GM23338 (cell line): ENCODE measurements at regions not wholly inside any gene's neighbourhood (a gene's known extent, or its start where the extent isn't known, plus 50 kb on each side); places are given as distances from the start of the nearest gene placed in this dataset.

Experiments
- ATAC-seq: fragments of 200-7000 bp; cut with Tn5 transposase; 3 replicates; pipeline ENCODE4 v1.9.1; 2020
- DNase-seq: peaks from one replicate; pipeline ENCODE4 v3.0.0-alpha.2; 2015; ENCODE audit warnings: low spot score
- H2AFZ ChIP-seq: fragments of 200-600 bp; sonication (generic); 2 replicates; pipeline ENCODE4 v1.8.0; 2016; ENCODE audit warnings: antibody characterized with exemption, mild to moderate bottlenecking, moderate library complexity
- H3F3A ChIP-seq: fragments of 200-600 bp; sonication (generic); replicated peaks from 2 replicates; pipeline ENCODE4 v1.8.0; 2017; ENCODE audit warnings: antibody characterized with exemption, mixed run types, low read depth
- H3K27ac ChIP-seq: fragments of 200-600 bp; sonication (generic); 2 replicates; pipeline ENCODE4 v1.6.1; 2016; ENCODE audit warnings: low read depth
- H3K27me3 ChIP-seq: fragments of 200-600 bp; sonication (generic); 2 replicates; pipeline ENCODE4 v1.8.0; 2016; ENCODE audit warnings: mild to moderate bottlenecking, mixed run types, moderate library complexity; ENCODE audit not compliant: insufficient read depth
- H3K36me3 ChIP-seq: fragments of 200-600 bp; sonication (generic); 2 replicates; pipeline ENCODE4 v1.8.0; 2016; ENCODE audit warnings: mild to moderate bottlenecking; ENCODE audit not compliant: insufficient read depth
- H3K4me1 ChIP-seq: fragments of 200-600 bp; sonication (generic); 2 replicates; pipeline ENCODE4 v1.8.0; 2016; ENCODE audit warnings: mild to moderate bottlenecking, moderate library complexity; ENCODE audit not compliant: insufficient read depth
- H3K4me2 ChIP-seq: fragments of 200-600 bp; sonication (generic); 2 replicates; pipeline ENCODE4 v1.7.1; 2017; ENCODE audit warnings: mixed run types
- H3K4me3 ChIP-seq: fragments of 200-600 bp; sonication (generic); 2 replicates; pipeline ENCODE4 v1.6.1; 2016; ENCODE audit warnings: mixed run types
- H3K79me2 ChIP-seq: fragments of 200-600 bp; sonication (generic); replicated peaks from 2 replicates; pipeline ENCODE4 v1.8.0; 2017; ENCODE audit warnings: mild to moderate bottlenecking; ENCODE audit not compliant: insufficient read depth
- H3K9me2 ChIP-seq: fragments of 200-600 bp; sonication (generic); 2 replicates; pipeline ENCODE4 v1.8.0; 2017; ENCODE audit not compliant: insufficient read depth
- H4K20me1 ChIP-seq: fragments of 200-600 bp; sonication (generic); replicated peaks from 2 replicates; pipeline ENCODE4 v1.8.0; 2017; ENCODE audit warnings: mild to moderate bottlenecking; ENCODE audit not compliant: insufficient read depth
- H3K27ac Mint-ChIP-seq: 2 replicates; pipeline ENCODE4 v1.8.0; 2020; ENCODE audit warnings: inconsistent platforms, mild to moderate bottlenecking, moderate library complexity, mixed read lengths
- H3K27me3 Mint-ChIP-seq: 3 replicates; pipeline ENCODE4 v1.8.0; 2022; ENCODE audit warnings: low read depth, mild to moderate bottlenecking, moderate library complexity, mixed read lengths, inconsistent platforms; ENCODE audit not compliant: insufficient read depth, poor library complexity
- H3K36me3 Mint-ChIP-seq: 3 replicates; pipeline ENCODE4 v1.8.0; 2021; ENCODE audit warnings: low read depth, mild to moderate bottlenecking, inconsistent platforms, moderate library complexity, mixed read lengths
- H3K4me1 Mint-ChIP-seq: 3 replicates; pipeline ENCODE4 v1.8.0; 2020; ENCODE audit warnings: mild to moderate bottlenecking, inconsistent platforms, mixed read lengths
- H3K4me3 Mint-ChIP-seq: 3 replicates; pipeline ENCODE4 v1.8.0; 2021; ENCODE audit warnings: moderate library complexity, mild to moderate bottlenecking, inconsistent platforms, mixed read lengths
- H3K9me3 Mint-ChIP-seq: 3 replicates; pipeline ENCODE4 v1.8.0; 2020; ENCODE audit warnings: moderate library complexity, mild to moderate bottlenecking, inconsistent platforms, mixed read lengths
- CREB1 ChIP-seq: fragments of 250-450 bp; sonication (Bioruptor Pico); IDR thresholded peaks from 2 replicates; pipeline ENCODE4 v1.5.0; 2020; ENCODE audit warnings: low read depth, mild to moderate bottlenecking, moderate library complexity
- EZH2 ChIP-seq: fragments of 200-600 bp; sonication (generic); IDR thresholded peaks from one replicate; pipeline ENCODE4 v1.8.0; 2017; ENCODE audit warnings: antibody characterized with exemption, mild to moderate bottlenecking, low read depth; ENCODE audit not compliant: unreplicated experiment
- EZH2phosphoT487 ChIP-seq: fragments of 200-600 bp; sonication (generic); IDR thresholded peaks from one replicate; pipeline ENCODE4 v1.8.1; 2018; ENCODE audit warnings: antibody characterized with exemption; ENCODE audit not compliant: unreplicated experiment
- JUNB ChIP-seq: IDR thresholded peaks from one replicate; pipeline ENCODE4 v1.6.1; 2016; ENCODE audit warnings: antibody characterized with exemption; ENCODE audit not compliant: unreplicated experiment
- NANOG ChIP-seq: IDR thresholded peaks from 2 replicates; pipeline ENCODE4 v1.6.1; 2016; ENCODE audit warnings: antibody characterized with exemption, borderline replicate concordance
- POLR2AphosphoS5 ChIP-seq: IDR thresholded peaks from 2 replicates; pipeline ENCODE4 v1.6.1; 2016; ENCODE audit warnings: antibody characterized with exemption, low read depth
- STAT1 ChIP-seq: IDR thresholded peaks from one replicate; pipeline ENCODE4 v1.6.1; 2016; ENCODE audit warnings: antibody characterized with exemption; ENCODE audit not compliant: unreplicated experiment
- ZNF114 ChIP-seq: fragments of 250-450 bp; sonication (Bioruptor Pico); IDR thresholded peaks from 2 replicates; pipeline ENCODE4 v1.5.0; 2020; ENCODE audit warnings: mild to moderate bottlenecking, moderate library complexity
- ZNF331 ChIP-seq: fragments of 250-450 bp; sonication (Bioruptor Pico); IDR thresholded peaks from 2 replicates; pipeline ENCODE4 v1.5.0; 2020; ENCODE audit warnings: low read depth, mild to moderate bottlenecking, moderate library complexity
- TF ChIP-seq, protein P1 (sequence below): IDR thresholded peaks from one replicate; pipeline ENCODE4 v1.6.1; 2018; ENCODE audit warnings: antibody characterized with exemption; ENCODE audit not compliant: unreplicated experiment
- TF ChIP-seq, protein P2 (sequence below): IDR thresholded peaks from 2 replicates; pipeline ENCODE4 v1.6.1; 2016; ENCODE audit warnings: antibody characterized with exemption
- TF ChIP-seq, protein P3 (sequence below): fragments of 250-450 bp; sonication (Bioruptor Pico); IDR thresholded peaks from 2 replicates; pipeline ENCODE4 v1.5.0; 2020; ENCODE audit warnings: mild to moderate bottlenecking, moderate library complexity
- TF ChIP-seq, protein P4 (sequence below), 2 experiments: fragments of 200-600 bp in 1 of 2; sonication (generic) in 1 of 2; conservative IDR thresholded peaks; 2 replicates each; pipeline versions ENCODE4 v1.5.1 to v1.6.1; 2016 to 2017; ENCODE audit warnings: antibody characterized with exemption in 2 of 2, low read depth in 2 of 2, mild to moderate bottlenecking in 2 of 2, moderate library complexity in 1 of 2

DNA sequence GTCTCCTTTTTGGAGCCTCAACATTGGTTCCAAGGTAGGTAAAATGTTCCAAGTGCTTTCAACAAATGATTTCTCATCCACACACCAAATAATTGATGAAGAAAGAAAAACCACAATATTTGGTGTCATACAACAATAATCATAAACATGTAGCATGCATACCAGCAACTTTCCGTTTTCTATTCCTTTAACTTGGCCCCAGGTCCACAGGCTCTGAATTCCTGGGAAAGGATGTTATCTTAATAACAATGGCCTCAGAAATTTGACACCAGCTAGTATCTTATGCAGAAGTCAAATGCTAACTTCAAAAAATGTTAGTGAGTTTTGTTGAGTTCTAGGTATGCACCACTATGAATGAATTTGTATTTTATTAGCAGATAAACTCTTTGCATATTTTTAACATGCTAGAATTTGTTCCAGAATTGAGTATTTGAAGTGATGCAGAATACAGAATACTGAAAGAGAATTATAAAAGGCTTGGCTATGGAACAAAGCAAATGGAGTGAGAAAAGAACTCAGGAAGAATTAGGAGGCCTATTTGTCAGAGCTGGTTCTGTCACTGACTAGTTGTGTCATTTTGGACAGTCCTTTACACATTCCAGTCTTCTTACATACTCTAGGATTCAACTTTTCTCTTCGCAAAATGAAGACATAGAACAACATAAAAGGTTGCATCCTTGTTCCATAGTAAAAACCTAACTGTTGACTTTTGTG, 435.3 kb upstream of the TNC start:
- H2AFZ ChIP-seq, result no peak overlapping the region

More for the DNA sequence above, 435.3 kb upstream of the TNC start:
- Mint-ChIP-seq H3K9me3 (peaks cover 38% of the 10 kb centered on the region), H3K27ac (no peak overlapping the region), H3K36me3 (peaks cover 38% of the 10 kb centered on the region), H3K4me3 (no peak overlapping the region), H3K4me1 (peaks cover 13% of the 10 kb centered on the region; the same call in 2 of the 3 replicates), H3K27me3 (peaks cover 5% of the 10 kb centered on the region)
- Histone ChIP-seq H3K4me1 (peaks cover 18% of the 10 kb centered on the region), H3K36me3 (peaks cover 3% of the 10 kb centered on the region), H3K9me2 (no peaks in the 10 kb centered on the region; the same call in 1 of the 2 replicates), H3K79me2 (no peaks in the 10 kb centered on the region), H3K4me3 (no peak overlapping the region), H3K27ac (no peak overlapping the region), H4K20me1 (no peaks in the 10 kb centered on the region), H3K27me3 (no peaks in the 10 kb centered on the region), H3F3A (no peaks in the 10 kb centered on the region), H3K4me2 (peak overlapping the region; percentile 16)
- TF ChIP-seq EZH2phosphoT487 (no peak), CREB1 (CRISPR knock-in tag) (no peak), POLR2AphosphoS5 (no peak), JUNB (no peak), NANOG (no peak), ZNF114 (no peak), STAT1 (no peak), ZNF331 (CRISPR knock-in tag) (no peak), EZH2 (no peak)
- TF ChIP-seq, protein P1, sequence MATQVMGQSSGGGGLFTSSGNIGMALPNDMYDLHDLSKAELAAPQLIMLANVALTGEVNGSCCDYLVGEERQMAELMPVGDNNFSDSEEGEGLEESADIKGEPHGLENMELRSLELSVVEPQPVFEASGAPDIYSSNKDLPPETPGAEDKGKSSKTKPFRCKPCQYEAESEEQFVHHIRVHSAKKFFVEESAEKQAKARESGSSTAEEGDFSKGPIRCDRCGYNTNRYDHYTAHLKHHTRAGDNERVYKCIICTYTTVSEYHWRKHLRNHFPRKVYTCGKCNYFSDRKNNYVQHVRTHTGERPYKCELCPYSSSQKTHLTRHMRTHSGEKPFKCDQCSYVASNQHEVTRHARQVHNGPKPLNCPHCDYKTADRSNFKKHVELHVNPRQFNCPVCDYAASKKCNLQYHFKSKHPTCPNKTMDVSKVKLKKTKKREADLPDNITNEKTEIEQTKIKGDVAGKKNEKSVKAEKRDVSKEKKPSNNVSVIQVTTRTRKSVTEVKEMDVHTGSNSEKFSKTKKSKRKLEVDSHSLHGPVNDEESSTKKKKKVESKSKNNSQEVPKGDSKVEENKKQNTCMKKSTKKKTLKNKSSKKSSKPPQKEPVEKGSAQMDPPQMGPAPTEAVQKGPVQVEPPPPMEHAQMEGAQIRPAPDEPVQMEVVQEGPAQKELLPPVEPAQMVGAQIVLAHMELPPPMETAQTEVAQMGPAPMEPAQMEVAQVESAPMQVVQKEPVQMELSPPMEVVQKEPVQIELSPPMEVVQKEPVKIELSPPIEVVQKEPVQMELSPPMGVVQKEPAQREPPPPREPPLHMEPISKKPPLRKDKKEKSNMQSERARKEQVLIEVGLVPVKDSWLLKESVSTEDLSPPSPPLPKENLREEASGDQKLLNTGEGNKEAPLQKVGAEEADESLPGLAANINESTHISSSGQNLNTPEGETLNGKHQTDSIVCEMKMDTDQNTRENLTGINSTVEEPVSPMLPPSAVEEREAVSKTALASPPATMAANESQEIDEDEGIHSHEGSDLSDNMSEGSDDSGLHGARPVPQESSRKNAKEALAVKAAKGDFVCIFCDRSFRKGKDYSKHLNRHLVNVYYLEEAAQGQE, result no peak
- TF ChIP-seq, protein P2, sequence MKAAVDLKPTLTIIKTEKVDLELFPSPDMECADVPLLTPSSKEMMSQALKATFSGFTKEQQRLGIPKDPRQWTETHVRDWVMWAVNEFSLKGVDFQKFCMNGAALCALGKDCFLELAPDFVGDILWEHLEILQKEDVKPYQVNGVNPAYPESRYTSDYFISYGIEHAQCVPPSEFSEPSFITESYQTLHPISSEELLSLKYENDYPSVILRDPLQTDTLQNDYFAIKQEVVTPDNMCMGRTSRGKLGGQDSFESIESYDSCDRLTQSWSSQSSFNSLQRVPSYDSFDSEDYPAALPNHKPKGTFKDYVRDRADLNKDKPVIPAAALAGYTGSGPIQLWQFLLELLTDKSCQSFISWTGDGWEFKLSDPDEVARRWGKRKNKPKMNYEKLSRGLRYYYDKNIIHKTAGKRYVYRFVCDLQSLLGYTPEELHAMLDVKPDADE, result no peak
- TF ChIP-seq, protein P3, sequence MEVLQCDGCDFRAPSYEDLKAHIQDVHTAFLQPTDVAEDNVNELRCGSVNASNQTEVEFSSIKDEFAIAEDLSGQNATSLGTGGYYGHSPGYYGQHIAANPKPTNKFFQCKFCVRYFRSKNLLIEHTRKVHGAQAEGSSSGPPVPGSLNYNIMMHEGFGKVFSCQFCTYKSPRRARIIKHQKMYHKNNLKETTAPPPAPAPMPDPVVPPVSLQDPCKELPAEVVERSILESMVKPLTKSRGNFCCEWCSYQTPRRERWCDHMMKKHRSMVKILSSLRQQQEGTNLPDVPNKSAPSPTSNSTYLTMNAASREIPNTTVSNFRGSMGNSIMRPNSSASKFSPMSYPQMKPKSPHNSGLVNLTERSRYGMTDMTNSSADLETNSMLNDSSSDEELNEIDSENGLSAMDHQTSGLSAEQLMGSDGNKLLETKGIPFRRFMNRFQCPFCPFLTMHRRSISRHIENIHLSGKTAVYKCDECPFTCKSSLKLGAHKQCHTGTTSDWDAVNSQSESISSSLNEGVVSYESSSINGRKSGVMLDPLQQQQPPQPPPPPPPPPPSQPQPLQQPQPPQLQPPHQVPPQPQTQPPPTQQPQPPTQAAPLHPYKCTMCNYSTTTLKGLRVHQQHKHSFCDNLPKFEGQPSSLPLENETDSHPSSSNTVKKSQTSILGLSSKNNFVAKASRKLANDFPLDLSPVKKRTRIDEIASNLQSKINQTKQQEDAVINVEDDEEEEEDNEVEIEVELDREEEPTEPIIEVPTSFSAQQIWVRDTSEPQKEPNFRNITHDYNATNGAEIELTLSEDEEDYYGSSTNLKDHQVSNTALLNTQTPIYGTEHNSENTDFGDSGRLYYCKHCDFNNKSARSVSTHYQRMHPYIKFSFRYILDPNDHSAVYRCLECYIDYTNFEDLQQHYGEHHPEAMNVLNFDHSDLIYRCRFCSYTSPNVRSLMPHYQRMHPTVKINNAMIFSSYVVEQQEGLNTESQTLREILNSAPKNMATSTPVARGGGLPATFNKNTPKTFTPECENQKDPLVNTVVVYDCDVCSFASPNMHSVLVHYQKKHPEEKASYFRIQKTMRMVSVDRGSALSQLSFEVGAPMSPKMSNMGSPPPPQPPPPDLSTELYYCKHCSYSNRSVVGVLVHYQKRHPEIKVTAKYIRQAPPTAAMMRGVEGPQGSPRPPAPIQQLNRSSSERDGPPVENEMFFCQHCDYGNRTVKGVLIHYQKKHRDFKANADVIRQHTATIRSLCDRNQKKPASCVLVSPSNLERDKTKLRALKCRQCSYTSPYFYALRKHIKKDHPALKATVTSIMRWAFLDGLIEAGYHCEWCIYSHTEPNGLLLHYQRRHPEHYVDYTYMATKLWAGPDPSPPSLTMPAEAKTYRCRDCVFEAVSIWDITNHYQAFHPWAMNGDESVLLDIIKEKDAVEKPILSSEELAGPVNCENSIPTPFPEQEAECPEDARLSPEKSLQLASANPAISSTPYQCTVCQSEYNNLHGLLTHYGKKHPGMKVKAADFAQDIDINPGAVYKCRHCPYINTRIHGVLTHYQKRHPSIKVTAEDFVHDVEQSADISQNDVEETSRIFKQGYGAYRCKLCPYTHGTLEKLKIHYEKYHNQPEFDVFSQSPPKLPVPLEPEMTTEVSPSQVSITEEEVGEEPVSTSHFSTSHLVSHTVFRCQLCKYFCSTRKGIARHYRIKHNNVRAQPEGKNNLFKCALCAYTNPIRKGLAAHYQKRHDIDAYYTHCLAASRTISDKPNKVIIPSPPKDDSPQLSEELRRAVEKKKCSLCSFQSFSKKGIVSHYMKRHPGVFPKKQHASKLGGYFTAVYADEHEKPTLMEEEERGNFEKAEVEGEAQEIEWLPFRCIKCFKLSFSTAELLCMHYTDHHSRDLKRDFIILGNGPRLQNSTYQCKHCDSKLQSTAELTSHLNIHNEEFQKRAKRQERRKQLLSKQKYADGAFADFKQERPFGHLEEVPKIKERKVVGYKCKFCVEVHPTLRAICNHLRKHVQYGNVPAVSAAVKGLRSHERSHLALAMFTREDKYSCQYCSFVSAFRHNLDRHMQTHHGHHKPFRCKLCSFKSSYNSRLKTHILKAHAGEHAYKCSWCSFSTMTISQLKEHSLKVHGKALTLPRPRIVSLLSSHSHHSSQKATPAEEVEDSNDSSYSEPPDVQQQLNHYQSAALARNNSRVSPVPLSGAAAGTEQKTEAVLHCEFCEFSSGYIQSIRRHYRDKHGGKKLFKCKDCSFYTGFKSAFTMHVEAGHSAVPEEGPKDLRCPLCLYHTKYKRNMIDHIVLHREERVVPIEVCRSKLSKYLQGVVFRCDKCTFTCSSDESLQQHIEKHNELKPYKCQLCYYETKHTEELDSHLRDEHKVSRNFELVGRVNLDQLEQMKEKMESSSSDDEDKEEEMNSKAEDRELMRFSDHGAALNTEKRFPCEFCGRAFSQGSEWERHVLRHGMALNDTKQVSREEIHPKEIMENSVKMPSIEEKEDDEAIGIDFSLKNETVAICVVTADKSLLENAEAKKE, result no peak
- TF ChIP-seq, protein P4, sequence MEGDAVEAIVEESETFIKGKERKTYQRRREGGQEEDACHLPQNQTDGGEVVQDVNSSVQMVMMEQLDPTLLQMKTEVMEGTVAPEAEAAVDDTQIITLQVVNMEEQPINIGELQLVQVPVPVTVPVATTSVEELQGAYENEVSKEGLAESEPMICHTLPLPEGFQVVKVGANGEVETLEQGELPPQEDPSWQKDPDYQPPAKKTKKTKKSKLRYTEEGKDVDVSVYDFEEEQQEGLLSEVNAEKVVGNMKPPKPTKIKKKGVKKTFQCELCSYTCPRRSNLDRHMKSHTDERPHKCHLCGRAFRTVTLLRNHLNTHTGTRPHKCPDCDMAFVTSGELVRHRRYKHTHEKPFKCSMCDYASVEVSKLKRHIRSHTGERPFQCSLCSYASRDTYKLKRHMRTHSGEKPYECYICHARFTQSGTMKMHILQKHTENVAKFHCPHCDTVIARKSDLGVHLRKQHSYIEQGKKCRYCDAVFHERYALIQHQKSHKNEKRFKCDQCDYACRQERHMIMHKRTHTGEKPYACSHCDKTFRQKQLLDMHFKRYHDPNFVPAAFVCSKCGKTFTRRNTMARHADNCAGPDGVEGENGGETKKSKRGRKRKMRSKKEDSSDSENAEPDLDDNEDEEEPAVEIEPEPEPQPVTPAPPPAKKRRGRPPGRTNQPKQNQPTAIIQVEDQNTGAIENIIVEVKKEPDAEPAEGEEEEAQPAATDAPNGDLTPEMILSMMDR (conservative IDR thresholded peaks at IDR 0.05; ENCODE audit: low read depth in 2 of 2), result no peak
- DNase-seq (peak; percentile 81), ATAC-seq (peak; percentile 77)
